ACC112 (cell line): ENCODE measurements at regions not wholly inside any gene's neighbourhood (a gene's known extent, or its start where the extent isn't known, plus 50 kb on each side); places are given as distances from the start of the nearest gene placed in this dataset.

ENCODE experiments used
- H2AFZ ChIP-seq: fragments of 200-600 bp; sonication (generic); one replicate; pipeline ENCODE4 v1.6.0; 2017; ENCODE audit warnings: antibody characterized with exemption, low read length; ENCODE audit not compliant: unreplicated experiment
- H3K27ac ChIP-seq: fragments of 200-600 bp; sonication (generic); 2 replicates; pipeline ENCODE4 v1.5.1; 2014; ENCODE audit warnings: low read depth, mild to moderate bottlenecking, antibody characterized with exemption, low read length, moderate library complexity
- H3K27me3 ChIP-seq: fragments of 200-600 bp; sonication (generic); 2 replicates; pipeline ENCODE4 v1.6.1; 2014; ENCODE audit warnings: mild to moderate bottlenecking, antibody characterized with exemption, low read length, moderate library complexity, mixed read lengths; ENCODE audit not compliant: insufficient read depth
- H3K36me3 ChIP-seq: fragments of 200-600 bp; sonication (generic); 2 replicates; pipeline ENCODE4 v1.6.1; 2016; ENCODE audit warnings: mild to moderate bottlenecking, antibody characterized with exemption, low read length, moderate library complexity, mixed read lengths; ENCODE audit not compliant: insufficient read depth
- H3K4me1 ChIP-seq: fragments of 200-600 bp; sonication (generic); one replicate; pipeline ENCODE4 v1.6.1; 2016; ENCODE audit warnings: low read length, mixed read lengths; ENCODE audit not compliant: insufficient read depth, unreplicated experiment, control insufficient read depth
- H3K4me3 ChIP-seq: fragments of 200-600 bp; sonication (generic); 2 replicates; pipeline ENCODE4 v1.5.1; 2014; ENCODE audit warnings: mild to moderate bottlenecking, low read depth, low read length
- H3K79me2 ChIP-seq: fragments of 200-600 bp; sonication (generic); one replicate; pipeline ENCODE4 v1.6.0; 2016; ENCODE audit warnings: low read length; ENCODE audit not compliant: control insufficient read depth, unreplicated experiment, insufficient read depth

DNA sequence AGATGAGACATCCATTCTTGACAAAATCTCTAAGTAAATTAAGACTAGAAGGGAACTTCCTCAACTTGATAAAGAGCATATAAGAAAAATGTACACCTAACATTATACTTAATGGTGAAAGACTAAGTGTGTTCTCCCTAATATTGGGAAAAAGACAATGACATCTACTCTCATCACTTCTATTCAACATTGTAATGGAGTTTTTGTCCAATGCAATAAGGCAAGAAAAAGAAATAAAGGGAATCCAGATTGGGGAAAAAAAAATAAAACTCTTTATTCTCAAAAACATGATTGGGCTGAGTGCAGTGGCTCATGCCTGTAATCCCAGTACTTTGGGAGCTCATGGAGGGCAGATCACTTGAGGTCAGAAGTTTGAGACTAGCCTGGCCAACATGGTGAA is 131.1 kb upstream of the JUN start:
- Histone ChIP-seq H3K4me3 (no peak overlapping the region), H2AFZ (no peak overlapping the region), H3K4me1 (peaks cover 4% of the 10 kb centered on the region), H3K79me2 (no peaks in the 10 kb centered on the region), H3K27me3 (no peaks in the 10 kb centered on the region), H3K27ac (no peak overlapping the region), H3K36me3 (no peaks in the 10 kb centered on the region)

DNA sequence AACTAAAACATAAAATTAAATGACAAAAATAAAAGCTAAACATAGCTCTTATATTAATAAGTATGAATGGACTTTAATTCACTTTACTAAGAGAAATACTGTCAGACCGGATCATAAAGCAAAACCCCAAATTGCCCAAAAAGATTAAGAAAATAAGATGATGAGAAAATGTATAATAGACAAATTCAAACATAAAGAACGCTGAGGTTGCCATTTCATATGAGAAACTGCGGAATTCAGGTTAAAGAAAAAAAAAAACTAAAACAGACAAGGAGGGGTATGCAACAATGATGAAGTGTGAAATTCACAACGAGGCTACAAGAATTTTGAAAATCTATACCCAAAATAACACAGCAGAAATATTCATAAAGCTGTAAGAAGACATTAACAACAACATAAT is 133.6 kb upstream of the JUN start:
- Histone ChIP-seq H3K4me3 (no peak overlapping the region), H3K27ac (no peak overlapping the region), H3K27me3 (no peaks in the 10 kb centered on the region), H3K4me1 (no peaks in the 10 kb centered on the region), H3K36me3 (no peaks in the 10 kb centered on the region), H3K79me2 (no peaks in the 10 kb centered on the region), H2AFZ (no peak overlapping the region)

DNA sequence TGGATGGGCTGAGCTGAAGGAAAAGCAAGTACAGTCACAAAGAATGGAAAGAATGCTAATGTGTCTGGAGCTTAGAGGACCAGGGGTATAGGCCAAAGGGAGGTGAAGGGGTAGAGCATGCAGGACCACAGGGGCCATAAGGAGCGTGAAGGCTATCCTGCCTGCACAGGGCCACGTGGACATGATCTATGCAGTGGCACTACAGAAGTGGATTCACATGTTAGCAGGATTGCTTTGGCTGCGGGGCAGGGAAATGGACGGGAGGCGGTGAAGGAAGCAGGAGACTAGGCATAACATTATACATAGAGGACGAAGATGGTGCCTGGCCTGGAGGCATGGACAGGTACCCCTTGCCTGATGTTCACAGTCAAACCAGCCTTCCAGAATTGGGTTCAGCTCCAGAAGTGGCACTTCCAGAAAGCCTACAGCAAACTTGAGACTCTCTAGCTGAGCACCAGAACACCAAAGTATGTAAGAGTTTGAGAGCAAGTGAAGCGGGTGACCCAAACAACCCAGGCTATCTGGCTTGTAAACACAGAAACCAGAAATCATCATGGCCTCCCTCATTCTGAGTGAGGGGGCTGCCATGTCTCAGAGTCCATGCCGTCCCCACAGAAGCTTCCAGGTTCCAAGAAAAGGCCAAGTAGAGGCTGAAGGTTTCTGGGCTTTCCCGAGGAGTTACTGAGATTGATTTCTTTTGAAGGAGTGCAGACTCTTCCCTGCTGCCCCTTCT is 135.5 kb upstream of the JUN start:
- Histone ChIP-seq H3K27me3 (no peaks in the 10 kb centered on the region), H3K27ac (no peak overlapping the region), H2AFZ (no peak overlapping the region)

DNA sequence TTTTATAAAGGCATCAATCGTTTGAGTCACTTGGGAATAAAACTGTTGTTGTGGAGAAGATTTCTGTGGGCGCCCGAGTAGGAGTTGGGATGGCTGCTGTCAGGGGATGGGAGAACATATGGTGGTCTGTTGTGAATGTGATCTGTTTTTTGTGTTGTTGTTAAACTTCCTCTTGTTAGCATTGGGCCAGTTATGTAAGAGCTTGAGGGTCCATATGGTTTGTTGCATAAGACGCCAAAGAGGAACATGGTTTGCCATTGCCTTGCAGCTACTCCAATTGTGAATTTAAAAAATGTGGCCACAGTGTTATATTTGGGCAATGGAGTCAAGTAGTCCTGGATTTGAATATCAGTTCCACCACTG is 136.1 kb upstream of the JUN start:
- Histone ChIP-seq H3K36me3 (no peaks in the 10 kb centered on the region), H3K27ac (no peak overlapping the region), H2AFZ (no peak overlapping the region), H3K79me2 (no peaks in the 10 kb centered on the region), H3K4me3 (no peak overlapping the region), H3K4me1 (no peaks in the 10 kb centered on the region), H3K27me3 (no peaks in the 10 kb centered on the region)

More for the DNA sequence above, 135.5 kb upstream of the JUN start:
- H3K4me3 ChIP-seq = no peak overlapping the region
- no peaks in the 10 kb centered on the region for H3K36me3 ChIP-seq
- H3K79me2 ChIP-seq = no peaks in the 10 kb centered on the region
- H3K4me1 ChIP-seq = no peaks in the 10 kb centered on the region

DNA sequence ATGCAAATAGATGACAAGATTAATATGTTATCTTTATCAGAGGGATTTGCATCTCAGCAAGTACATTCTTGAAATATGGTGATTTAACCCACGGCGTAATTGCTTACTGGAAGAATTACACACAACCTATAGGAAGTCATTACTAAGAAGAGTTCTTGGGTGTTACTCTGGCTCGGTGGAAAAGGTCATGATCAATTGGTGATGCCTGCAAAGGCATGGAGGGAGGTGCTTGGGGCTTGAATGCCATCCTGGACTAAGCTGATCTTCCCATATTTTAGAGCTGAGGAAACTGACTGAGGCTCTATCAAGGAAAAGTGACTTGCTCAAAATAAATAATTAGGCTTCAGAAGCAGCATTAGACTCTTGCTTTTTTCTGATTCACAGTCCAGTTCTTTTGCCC is 137.5 kb upstream of the JUN start:
- Histone ChIP-seq H2AFZ (no peak overlapping the region), H3K4me3 (no peak overlapping the region), H3K27ac (no peak overlapping the region), H3K79me2 (no peaks in the 10 kb centered on the region), H3K4me1 (no peaks in the 10 kb centered on the region), H3K27me3 (no peaks in the 10 kb centered on the region), H3K36me3 (no peaks in the 10 kb centered on the region)

DNA sequence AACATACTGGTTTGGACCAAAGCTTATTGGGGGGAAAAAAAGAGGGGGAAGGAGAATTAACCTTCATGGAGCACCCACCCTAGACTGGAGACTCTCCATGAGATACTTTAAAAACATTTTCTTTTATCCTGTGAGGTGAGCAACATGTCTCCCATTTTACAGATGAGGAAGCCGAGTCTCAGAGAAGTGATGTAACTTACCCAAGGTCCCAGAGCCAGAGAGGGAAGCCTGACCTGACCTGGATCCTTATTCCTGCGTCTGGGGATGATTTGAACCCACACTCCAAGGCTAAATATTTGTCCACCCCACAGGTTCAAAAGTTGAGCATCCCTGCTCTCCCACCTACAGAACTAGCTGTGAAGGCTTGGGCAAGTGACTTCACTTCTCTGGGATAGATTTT is 137.9 kb upstream of the JUN start:
- Histone ChIP-seq H3K27ac (no peak overlapping the region), H2AFZ (no peak overlapping the region), H3K4me1 (no peaks in the 10 kb centered on the region), H3K4me3 (no peak overlapping the region), H3K79me2 (no peaks in the 10 kb centered on the region), H3K27me3 (no peaks in the 10 kb centered on the region), H3K36me3 (no peaks in the 10 kb centered on the region)

DNA sequence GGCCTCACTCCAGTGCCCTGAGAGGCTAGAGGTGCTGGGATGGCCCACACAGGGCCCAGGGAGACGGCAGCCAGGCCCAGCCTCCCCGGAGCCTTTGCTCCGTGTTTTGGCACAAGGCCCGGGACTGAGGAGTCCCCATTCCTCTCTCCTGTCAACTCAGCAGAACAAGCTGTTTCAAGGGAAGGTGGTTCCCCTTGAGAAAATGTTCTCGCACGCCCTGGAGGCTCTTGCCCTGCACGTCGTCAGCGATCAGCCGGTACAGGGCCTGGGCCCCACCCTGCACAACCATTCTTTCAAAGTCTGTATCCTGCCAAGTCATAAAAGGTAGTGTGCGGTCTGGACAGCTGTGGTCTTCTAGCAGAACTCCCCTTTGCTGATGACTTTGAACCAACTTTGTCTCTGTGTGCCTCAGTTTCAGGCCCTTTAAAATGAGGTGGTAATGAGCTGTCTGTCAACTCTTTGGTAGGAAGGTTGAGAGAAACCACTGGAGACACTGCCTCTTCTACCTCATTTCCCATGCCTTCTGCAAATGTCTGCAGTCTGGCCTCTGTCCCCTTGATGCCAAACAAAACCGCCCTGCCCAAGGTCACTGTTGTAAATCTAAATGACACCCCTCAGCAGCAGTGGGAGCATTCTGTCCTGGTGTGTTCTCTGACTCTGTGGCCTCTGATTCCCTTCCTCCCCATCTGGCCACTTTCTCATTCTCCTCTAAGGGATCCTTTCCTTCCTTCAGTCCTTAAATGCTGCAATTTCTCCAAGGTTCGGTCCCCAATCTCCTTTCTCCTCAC is 138.6 kb upstream of the JUN start:
- H3K27ac ChIP-seq = no peak overlapping the region
- no peaks in the 10 kb centered on the region for H3K36me3 ChIP-seq
- peaks cover under 1% of the 10 kb centered on the region for H3K4me1 ChIP-seq
- H3K27me3 ChIP-seq = no peaks in the 10 kb centered on the region
- no peaks in the 10 kb centered on the region for H3K79me2 ChIP-seq
- H2AFZ ChIP-seq = no peak overlapping the region
- H3K4me3 ChIP-seq = no peak overlapping the region

DNA sequence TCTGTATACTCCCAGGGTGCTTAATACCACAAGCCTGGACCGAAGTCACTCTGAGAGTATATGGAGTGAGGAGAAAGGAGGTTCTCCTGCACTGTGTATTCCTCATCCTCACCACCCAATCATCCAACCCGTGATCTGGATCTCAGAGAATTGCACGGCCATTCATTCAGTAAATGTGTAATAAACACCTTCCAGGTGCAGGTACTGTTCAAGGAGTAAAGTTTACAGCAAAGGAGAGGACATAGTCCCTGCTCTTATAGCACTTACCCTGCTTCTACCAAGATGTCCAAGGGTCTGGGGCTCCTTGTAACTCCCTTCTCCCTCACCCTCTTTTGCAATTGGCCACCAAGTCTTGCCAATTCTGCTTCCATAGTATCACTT is 139.2 kb upstream of the JUN start:
- no peak overlapping the region for H3K27ac ChIP-seq
- H3K36me3 ChIP-seq = no peaks in the 10 kb centered on the region

DNA sequence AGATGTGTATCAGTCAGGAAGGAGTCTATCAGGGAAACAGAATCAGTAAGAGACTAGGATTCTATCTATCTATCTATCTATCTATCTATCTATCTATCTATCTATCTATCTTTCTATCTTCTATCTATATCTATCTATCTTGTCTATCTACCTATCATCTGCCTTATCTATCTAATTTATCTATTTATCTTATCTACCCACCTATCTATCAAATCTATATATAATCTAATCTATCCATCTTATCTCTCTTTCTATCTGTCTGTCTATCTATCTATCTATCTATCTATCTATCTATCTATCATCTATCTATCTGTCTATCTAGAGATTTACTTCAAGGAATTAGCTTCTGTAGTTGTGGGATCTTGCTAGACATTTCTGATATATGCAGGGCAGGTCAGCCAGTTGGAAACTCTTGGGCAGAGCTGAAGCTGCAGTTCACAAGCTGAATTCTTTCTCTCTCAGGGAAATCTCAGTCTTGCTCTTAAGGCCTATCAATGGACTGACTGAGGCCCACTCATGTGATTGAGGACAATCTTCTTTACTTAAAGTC is 140.2 kb upstream of the JUN start:
- no peaks in the 10 kb centered on the region for H3K27me3 ChIP-seq
- H3K4me3 ChIP-seq = no peak overlapping the region
- H2AFZ ChIP-seq = no peak overlapping the region
- peaks cover 5% of the 10 kb centered on the region for H3K4me1 ChIP-seq
- H3K79me2 ChIP-seq = no peaks in the 10 kb centered on the region
- H3K27ac ChIP-seq = no peak overlapping the region
- H3K36me3 ChIP-seq = no peaks in the 10 kb centered on the region

More for the DNA sequence above, 139.2 kb upstream of the JUN start:
- no peak overlapping the region for H2AFZ ChIP-seq
- H3K4me1 ChIP-seq = peaks cover 5% of the 10 kb centered on the region
- H3K27me3 ChIP-seq = no peaks in the 10 kb centered on the region
- no peak overlapping the region for H3K4me3 ChIP-seq
- H3K79me2 ChIP-seq = no peaks in the 10 kb centered on the region

DNA sequence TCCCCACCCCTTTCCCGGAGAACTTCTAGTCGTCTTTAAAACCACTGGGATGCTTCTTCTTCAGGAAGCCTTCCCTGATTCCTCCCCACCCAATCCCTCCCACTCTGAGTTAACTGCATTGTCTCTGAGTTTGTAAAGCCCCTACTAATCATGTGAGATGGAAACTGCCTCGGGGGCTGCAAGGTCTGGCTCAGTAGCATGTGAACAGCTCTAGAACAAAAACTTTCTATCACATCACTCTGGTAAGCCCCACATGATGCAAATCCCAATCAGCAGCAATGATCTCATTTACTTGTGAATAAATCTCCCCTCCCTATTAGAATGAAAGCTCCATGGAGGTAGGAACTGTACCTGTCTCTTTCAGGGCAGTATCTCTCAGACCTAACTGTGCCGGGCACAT is 141.0 kb upstream of the JUN start:
- Histone ChIP-seq H3K4me1 (peaks cover 9% of the 10 kb centered on the region), H3K36me3 (no peaks in the 10 kb centered on the region), H3K4me3 (no peak overlapping the region)

DNA sequence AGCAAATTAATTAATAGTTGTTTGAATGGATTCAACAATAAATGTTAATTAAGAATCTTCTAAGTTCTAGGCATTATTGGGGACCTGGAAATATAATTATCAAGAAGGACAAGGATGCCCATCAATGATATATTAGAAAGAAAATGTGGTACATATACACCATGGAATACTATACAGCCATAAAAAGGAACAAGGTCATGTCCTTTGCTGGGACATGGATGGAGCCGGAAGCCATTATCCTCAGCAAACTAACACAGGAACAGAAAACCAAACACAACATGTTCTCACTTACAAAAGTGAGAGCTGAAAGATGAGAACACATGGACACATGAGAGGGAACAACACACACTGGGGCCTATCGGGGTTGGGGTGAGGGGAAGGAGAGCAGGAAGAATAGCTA is 141.4 kb upstream of the JUN start:
- Histone ChIP-seq H3K27ac (no peak overlapping the region), H3K36me3 (no peaks in the 10 kb centered on the region), H3K4me1 (peaks cover 13% of the 10 kb centered on the region), H3K27me3 (no peaks in the 10 kb centered on the region), H2AFZ (no peak overlapping the region), H3K4me3 (no peak overlapping the region), H3K79me2 (no peaks in the 10 kb centered on the region)

More for the DNA sequence above, 141.0 kb upstream of the JUN start:
- Histone ChIP-seq H2AFZ (no peak overlapping the region), H3K27ac (no peak overlapping the region), H3K27me3 (no peaks in the 10 kb centered on the region), H3K79me2 (no peaks in the 10 kb centered on the region)
